ENCODE measurements at regions not wholly inside any gene's neighbourhood (a gene's known extent, or its start where the extent isn't known, plus 50 kb on each side); places are given as distances from the start of the nearest gene placed in this dataset.

DNA sequence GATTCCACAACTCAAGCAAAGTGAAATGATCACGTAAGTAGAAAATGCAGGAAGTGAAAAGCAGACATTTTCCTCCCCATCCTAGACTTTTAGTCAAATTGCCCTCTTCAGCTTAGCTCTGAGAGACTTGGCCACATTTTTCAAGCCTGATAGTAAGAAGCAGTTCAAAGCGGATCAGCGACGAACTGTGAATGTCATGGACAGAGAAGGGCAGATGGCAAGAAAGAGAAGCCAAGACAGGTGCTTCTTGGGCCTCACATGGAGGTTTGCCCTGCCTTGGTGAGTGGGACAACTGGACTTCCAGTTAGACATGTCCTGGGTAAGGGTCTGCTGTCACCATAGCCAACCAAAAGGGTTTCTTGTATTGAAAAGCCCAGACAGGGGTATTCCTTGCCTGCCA is 291.5 kb downstream of the MED10 start:
- no peak overlapping the region for H3K4me3 ChIP-seq (ENCODE audit: low read depth, low read length)
- no peak for DNase-seq (ENCODE audit: low read depth)
- no peak for TF ChIP-seq CTCF (IDR thresholded peaks at IDR 0.05; ENCODE audit: insufficient read depth, low read depth, low read length, missing control alignments)

DNA sequence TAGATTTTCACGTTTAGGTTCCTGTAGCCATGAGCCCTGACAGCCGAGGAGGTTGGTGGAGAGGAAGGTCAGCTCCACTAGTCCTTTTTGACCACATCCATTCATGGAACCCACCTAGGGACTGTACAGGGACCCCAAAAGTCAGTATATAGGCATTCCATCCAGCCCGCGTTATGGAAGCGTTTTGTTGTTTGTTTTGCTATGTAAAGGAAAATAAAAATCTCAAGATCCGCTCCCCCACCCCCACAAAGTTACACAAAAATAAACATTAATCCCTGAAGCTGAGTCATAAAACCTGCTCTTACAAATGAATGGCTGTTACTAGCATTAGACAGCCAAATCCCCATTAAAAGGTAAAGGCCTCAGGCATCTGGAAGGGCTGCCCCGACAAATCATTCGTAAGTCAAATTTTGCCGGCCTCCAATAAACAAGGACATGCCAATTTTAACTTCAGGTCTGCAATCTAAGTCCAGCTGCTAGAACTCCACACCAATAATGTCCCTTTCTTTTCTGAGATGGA is 292.9 kb downstream of the MED10 start:
- no peak for TF ChIP-seq CTCF (IDR thresholded peaks at IDR 0.05; ENCODE audit: insufficient read depth, low read depth, low read length, missing control alignments)
- H3K4me3 ChIP-seq (ENCODE audit: low read depth, low read length), result no peak overlapping the region
- DNase-seq (ENCODE audit: low read depth), result no peak

DNA sequence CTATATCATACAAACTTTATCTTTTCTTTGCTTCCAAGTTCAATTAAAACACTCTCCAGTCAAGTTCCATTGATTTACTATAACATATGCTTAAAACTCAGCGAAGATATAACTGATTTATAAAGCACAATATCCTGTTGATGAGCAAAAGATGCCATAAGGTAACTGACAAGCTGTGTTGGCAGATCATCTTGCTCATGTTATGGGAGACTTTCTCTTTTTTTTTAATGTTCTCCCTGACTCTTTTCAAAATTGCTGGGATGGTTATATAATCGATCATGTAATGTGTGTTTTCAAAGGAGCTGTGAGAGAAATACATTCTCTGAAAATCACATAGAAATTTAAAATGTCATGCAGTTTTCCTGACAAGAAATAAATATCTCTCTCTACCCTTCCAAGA is 293.5 kb downstream of the MED10 start:
- no peak overlapping the region for H3K4me3 ChIP-seq (ENCODE audit: low read depth, low read length)
- no peak for DNase-seq (ENCODE audit: low read depth)
- no peak for TF ChIP-seq CTCF (IDR thresholded peaks at IDR 0.05; ENCODE audit: insufficient read depth, low read depth, low read length, missing control alignments)

- TF ChIP-seq CTCF (IDR thresholded peaks at IDR 0.05; ENCODE audit: insufficient read depth, low read depth, low read length, missing control alignments), result no peak
Measured at GRCh38 chr5:6084376-6084775, 294.0 kb downstream of the MED10 start.

DNA sequence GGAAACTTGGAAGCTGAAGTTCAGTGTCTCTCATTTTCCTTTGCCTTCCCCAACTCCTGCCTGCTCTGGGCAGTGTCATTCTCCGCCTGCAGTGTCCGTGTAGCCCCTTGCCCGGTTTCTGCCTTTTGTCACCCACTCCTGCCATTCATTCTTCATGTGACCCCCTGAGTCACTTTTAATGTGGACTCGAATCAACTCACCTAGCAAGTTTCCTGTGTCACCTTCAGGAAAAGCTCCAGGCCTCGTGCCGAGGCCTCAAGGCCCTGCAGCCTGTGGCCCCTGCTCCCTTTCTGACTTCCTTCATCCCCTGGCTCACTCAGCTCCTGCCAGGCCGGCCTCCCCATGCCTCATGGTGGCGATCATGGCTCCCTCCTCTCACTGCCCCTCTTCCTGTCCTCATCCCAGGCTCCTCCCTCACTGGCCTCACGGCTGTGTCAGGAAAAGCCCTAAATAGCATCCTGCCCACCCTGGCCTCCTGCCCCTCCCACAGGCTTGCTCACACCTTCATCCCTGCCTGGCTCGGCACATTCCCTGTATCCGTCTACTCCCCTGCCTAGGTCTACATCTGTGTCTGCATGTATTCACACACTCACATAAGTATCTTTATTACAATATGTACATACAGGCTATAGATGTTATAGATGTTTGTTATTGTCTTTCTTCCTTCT is 294.9 kb downstream of the MED10 start:
- H3K4me3 ChIP-seq (ENCODE audit: low read depth, low read length), result no peak overlapping the region
- DNase-seq (ENCODE audit: low read depth), result no peak
- TF ChIP-seq CTCF (IDR thresholded peaks at IDR 0.05; ENCODE audit: insufficient read depth, low read depth, low read length, missing control alignments), result no peak

More at GRCh38 chr5:6084376-6084775, 294.0 kb downstream of the MED10 start:
- no peak for DNase-seq (ENCODE audit: low read depth)
- H3K4me3 ChIP-seq (ENCODE audit: low read depth, low read length), result no peak overlapping the region

GRCh38 chr5:6082685-6083084 is 295.7 kb downstream of the MED10 start:
- TF ChIP-seq CTCF (IDR thresholded peaks at IDR 0.05; ENCODE audit: insufficient read depth, low read depth, low read length, missing control alignments), result no peak
- DNase-seq (ENCODE audit: low read depth), result no peak
- no peak overlapping the region for H3K4me3 ChIP-seq (ENCODE audit: low read depth, low read length)

DNA sequence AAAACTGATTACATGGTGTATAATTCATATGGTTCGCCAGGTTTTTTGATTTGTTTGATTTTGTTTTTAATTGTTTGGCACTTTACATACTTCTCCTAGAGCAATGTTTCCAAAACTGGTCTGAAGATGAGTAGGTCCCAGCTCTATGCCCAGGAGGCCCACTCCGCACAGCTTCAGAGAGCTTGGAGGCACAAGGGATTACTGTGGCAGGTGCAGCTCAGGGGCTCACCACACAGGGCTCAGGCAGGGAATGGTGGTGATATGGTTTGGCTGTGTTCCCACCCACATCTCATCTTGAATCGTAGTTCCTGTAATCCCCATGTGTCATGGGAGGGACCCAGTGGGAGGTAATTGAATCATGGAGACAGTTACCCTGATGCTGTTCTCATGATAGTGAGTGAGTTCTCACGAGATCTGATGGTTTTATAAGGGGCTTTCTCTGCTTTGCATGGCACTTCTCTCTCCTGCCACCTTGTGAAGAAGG is 296.6 kb downstream of the MED10 start:
- no peak for DNase-seq (ENCODE audit: low read depth)
- no peak for TF ChIP-seq CTCF (IDR thresholded peaks at IDR 0.05; ENCODE audit: insufficient read depth, low read depth, low read length, missing control alignments)
- no peak overlapping the region for H3K4me3 ChIP-seq (ENCODE audit: low read depth, low read length)
